NT2/D1 (cell line): ENCODE measurements at regions not wholly inside any gene's neighbourhood (a gene's known extent, or its start where the extent isn't known, plus 50 kb on each side); places are given as distances from the start of the nearest gene placed in this dataset.

Experiments used
- YY1 ChIP-seq: IDR thresholded peaks from 2 replicates; pipeline ENCODE4 v1.6.1; 2011; ENCODE audit not compliant: insufficient read length, insufficient read depth
- ZNF274 ChIP-seq: IDR thresholded peaks from 2 replicates; pipeline ENCODE4 v1.6.1; 2011; ENCODE audit warnings: mild to moderate bottlenecking, low read depth, low read length

- no peak for TF ChIP-seq YY1
- TF ChIP-seq ZNF274 = no peak
These were observed 83.9 kb upstream of the BANK1 start for GRCh38 chr4:101706535-101707057.
